ENCODE measurements at regions not wholly inside any gene's neighbourhood (a gene's known extent, or its start where the extent isn't known, plus 50 kb on each side); places are given as distances from the start of the nearest gene placed in this dataset.
"Not testable (repeated sequence)": the region's sequence is repeated elsewhere in the genome, so short reads cannot be mapped to it uniquely, and the experiment has no call there.

DNA sequence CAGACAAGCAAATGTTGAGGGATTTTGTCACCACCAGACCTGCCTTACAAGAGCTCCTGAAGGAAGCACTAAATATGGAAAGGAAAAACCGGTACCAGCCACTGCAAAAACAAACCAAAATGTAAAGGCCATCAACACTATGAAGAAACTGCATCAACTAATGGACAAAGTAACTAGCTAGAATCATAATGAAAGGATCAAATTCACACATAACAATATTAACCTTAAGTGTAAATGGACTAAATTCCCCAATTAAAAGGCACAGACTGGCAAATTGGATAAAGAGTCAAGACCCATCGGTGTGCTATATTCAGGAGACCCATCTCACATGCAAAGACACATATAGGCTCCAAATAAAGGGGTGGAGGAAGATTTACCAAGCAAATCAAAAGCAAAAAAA, 173.2 kb upstream of the KCNMB2 start:
- not testable (repeated sequence) for TF ChIP-seq EZH2phosphoT487 (IDR thresholded peaks at IDR 0.05; ENCODE audit: borderline replicate concordance)
- TF ChIP-seq, protein P1, sequence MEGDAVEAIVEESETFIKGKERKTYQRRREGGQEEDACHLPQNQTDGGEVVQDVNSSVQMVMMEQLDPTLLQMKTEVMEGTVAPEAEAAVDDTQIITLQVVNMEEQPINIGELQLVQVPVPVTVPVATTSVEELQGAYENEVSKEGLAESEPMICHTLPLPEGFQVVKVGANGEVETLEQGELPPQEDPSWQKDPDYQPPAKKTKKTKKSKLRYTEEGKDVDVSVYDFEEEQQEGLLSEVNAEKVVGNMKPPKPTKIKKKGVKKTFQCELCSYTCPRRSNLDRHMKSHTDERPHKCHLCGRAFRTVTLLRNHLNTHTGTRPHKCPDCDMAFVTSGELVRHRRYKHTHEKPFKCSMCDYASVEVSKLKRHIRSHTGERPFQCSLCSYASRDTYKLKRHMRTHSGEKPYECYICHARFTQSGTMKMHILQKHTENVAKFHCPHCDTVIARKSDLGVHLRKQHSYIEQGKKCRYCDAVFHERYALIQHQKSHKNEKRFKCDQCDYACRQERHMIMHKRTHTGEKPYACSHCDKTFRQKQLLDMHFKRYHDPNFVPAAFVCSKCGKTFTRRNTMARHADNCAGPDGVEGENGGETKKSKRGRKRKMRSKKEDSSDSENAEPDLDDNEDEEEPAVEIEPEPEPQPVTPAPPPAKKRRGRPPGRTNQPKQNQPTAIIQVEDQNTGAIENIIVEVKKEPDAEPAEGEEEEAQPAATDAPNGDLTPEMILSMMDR (conservative IDR thresholded peaks at IDR 0.05; ENCODE audit: low read length) = not testable (repeated sequence)

Measured in Loucy (cell line).